HEK293 (cell line): ENCODE measurements at regions not wholly inside any gene's neighbourhood (a gene's known extent, or its start where the extent isn't known, plus 50 kb on each side); places are given as distances from the start of the nearest gene placed in this dataset.

Experiments used
- GLI2 ChIP-seq: fragments of 450-650 bp; formaldehyde crosslinking; IDR thresholded peaks from 2 replicates; pipeline ENCODE4; 2017; ENCODE audit warnings: missing biosample characterization, missing genetic modification characterization, low read depth, borderline replicate concordance
- KLF1 ChIP-seq: fragments of 450-650 bp; formaldehyde crosslinking; IDR thresholded peaks from 2 replicates; pipeline ENCODE4 v1.5.1; 2016; ENCODE audit warnings: missing biosample characterization, missing genetic modification characterization
- PRDM1 ChIP-seq: fragments of 450-650 bp; formaldehyde crosslinking; IDR thresholded peaks from 2 replicates; pipeline ENCODE4; 2016; ENCODE audit warnings: missing biosample characterization, missing genetic modification characterization
- PRDM10 ChIP-seq: fragments of 450-650 bp; formaldehyde crosslinking; IDR thresholded peaks from 2 replicates; pipeline ENCODE4 v1.5.1; 2016; ENCODE audit warnings: missing biosample characterization, missing genetic modification characterization
- SP7 ChIP-seq: fragments of 450-650 bp; formaldehyde crosslinking; IDR thresholded peaks from 2 replicates; pipeline ENCODE4 v1.5.1; 2016; ENCODE audit warnings: missing biosample characterization, missing genetic modification characterization
- ZBTB10 ChIP-seq: fragments of 450-650 bp; formaldehyde crosslinking; IDR thresholded peaks from 2 replicates; pipeline ENCODE4 v1.5.1; 2016; ENCODE audit warnings: missing biosample characterization, missing genetic modification characterization
- ZBTB26 ChIP-seq: fragments of 450-650 bp; formaldehyde crosslinking; optimal IDR thresholded peaks from 2 replicates; pipeline ENCODE3; 2016; ENCODE audit warnings: missing biosample characterization, mild to moderate bottlenecking, missing genetic modification characterization
- ZBTB48 ChIP-seq: fragments of 450-650 bp; formaldehyde crosslinking; IDR thresholded peaks from 2 replicates; pipeline ENCODE4 v1.5.1; 2016; ENCODE audit warnings: missing biosample characterization, missing genetic modification characterization
- ZBTB8A ChIP-seq: fragments of 450-650 bp; formaldehyde crosslinking; IDR thresholded peaks from 2 replicates; pipeline ENCODE4 v1.5.1; 2016; ENCODE audit warnings: missing biosample characterization, missing genetic modification characterization
- ZFP41 ChIP-seq: fragments of 450-650 bp; formaldehyde crosslinking; IDR thresholded peaks from 2 replicates; pipeline ENCODE4 v1.5.1; 2016; ENCODE audit warnings: missing biosample characterization, missing genetic modification characterization, borderline replicate concordance
- ZIC2 ChIP-seq: fragments of 450-650 bp; formaldehyde crosslinking; IDR thresholded peaks from 2 replicates; pipeline ENCODE4 v1.5.1; 2016; ENCODE audit warnings: missing biosample characterization, missing genetic modification characterization
- ZNF148 ChIP-seq: fragments of 450-650 bp; formaldehyde crosslinking; IDR thresholded peaks from 2 replicates; pipeline ENCODE4 v1.5.0; 2017; ENCODE audit warnings: missing biosample characterization, missing genetic modification characterization, borderline replicate concordance
- ZNF169 ChIP-seq: fragments of 450-650 bp; formaldehyde crosslinking; IDR thresholded peaks from 2 replicates; pipeline ENCODE4 v1.5.1; 2016; ENCODE audit warnings: missing biosample characterization, missing genetic modification characterization
- ZNF184 ChIP-seq: fragments of 450-650 bp; IDR thresholded peaks from 2 replicates; pipeline ENCODE4 v1.5.1; 2018; ENCODE audit warnings: missing biosample characterization, mild to moderate bottlenecking, missing genetic modification characterization
- ZNF266 ChIP-seq: fragments of 450-650 bp; formaldehyde crosslinking; IDR thresholded peaks from 2 replicates; pipeline ENCODE4 v1.5.1; 2016; ENCODE audit warnings: missing biosample characterization, missing genetic modification characterization, low read depth
- ZNF292 ChIP-seq: fragments of 450-650 bp; formaldehyde crosslinking; IDR thresholded peaks from 2 replicates; pipeline ENCODE4 v1.5.1; 2016; ENCODE audit warnings: low read depth, missing biosample characterization, missing genetic modification characterization, borderline replicate concordance
- ZNF311 ChIP-seq: fragments of 450-650 bp; formaldehyde crosslinking; IDR thresholded peaks from 2 replicates; pipeline ENCODE4 v1.5.1; 2017; ENCODE audit warnings: missing biosample characterization, missing genetic modification characterization, borderline replicate concordance
- ZNF391 ChIP-seq: fragments of 450-650 bp; formaldehyde crosslinking; IDR thresholded peaks from 2 replicates; pipeline ENCODE4 v1.5.1; 2016; ENCODE audit warnings: low read depth, missing biosample characterization, missing genetic modification characterization, borderline replicate concordance
- ZNF501 ChIP-seq: fragments of 450-650 bp; formaldehyde crosslinking; IDR thresholded peaks from 2 replicates; pipeline ENCODE4 v1.5.1; 2016; ENCODE audit warnings: missing biosample characterization, missing genetic modification characterization
- ZNF514 ChIP-seq: fragments of 450-650 bp; formaldehyde crosslinking; IDR thresholded peaks from 2 replicates; pipeline ENCODE4 v1.5.1; 2016; ENCODE audit warnings: missing biosample characterization, missing genetic modification characterization
- ZNF560 ChIP-seq: fragments of 450-650 bp; formaldehyde crosslinking; IDR thresholded peaks from 2 replicates; pipeline ENCODE4 v1.5.1; 2017; ENCODE audit warnings: missing biosample characterization, missing genetic modification characterization, borderline replicate concordance
- ZNF561 ChIP-seq: fragments of 450-650 bp; IDR thresholded peaks from 2 replicates; pipeline ENCODE4 v1.5.1; 2018; ENCODE audit warnings: missing biosample characterization, missing genetic modification characterization, borderline replicate concordance
- ZNF660 ChIP-seq: fragments of 450-650 bp; IDR thresholded peaks from 2 replicates; pipeline ENCODE4 v1.5.1; 2018; ENCODE audit warnings: missing biosample characterization, mild to moderate bottlenecking, missing genetic modification characterization
- ZSCAN30 ChIP-seq: fragments of 450-650 bp; IDR thresholded peaks from 2 replicates; pipeline ENCODE4 v1.5.1; 2018; ENCODE audit warnings: missing biosample characterization, mild to moderate bottlenecking, missing genetic modification characterization, moderate library complexity
- TF ChIP-seq, protein P1 (sequence below): fragments of 450-650 bp; formaldehyde crosslinking; IDR thresholded peaks from 2 replicates; pipeline ENCODE4 v1.5.1; 2016; ENCODE audit warnings: missing biosample characterization, missing genetic modification characterization, borderline replicate concordance

- TF ChIP-seq ZNF514 (tag by site-specific recombination) (no peak), ZNF169 (tag by site-specific recombination) (no peak), ZNF391 (tag by site-specific recombination) (peak; percentile 47; the same call in 1 of the 2 replicates), ZNF311 (tag by site-specific recombination) (no peak), ZBTB10 (tag by site-specific recombination) (peak; percentile 17; the same call in 1 of the 2 replicates), PRDM10 (tag by site-specific recombination) (0 out of 2 replicates have a peak, but pooled peaks have one; percentile 9), GLI2 (tag by site-specific recombination) (no peak), ZBTB26 (peak; percentile 54), ZNF660 (tag by site-specific recombination) (0 out of 2 replicates have a peak, but pooled peaks have one; percentile 41), ZFP41 (no peak), KLF1 (tag by site-specific recombination) (peak; percentile 53; the same call in 1 of the 2 replicates), ZNF266 (no peak), ZIC2 (tag by site-specific recombination) (peak; percentile 69), ZNF184 (no peak), ZBTB8A (0 out of 2 replicates have a peak, but pooled peaks have one; percentile 32), ZNF560 (tag by site-specific recombination) (no peak), ZSCAN30 (peak; percentile 65; the same call in 1 of the 2 replicates), ZNF148 (no peak), SP7 (tag by site-specific recombination) (peak; percentile 61; the same call in 1 of the 2 replicates), PRDM1 (no peak), ZNF561 (tag by site-specific recombination) (peak; percentile 59; the same call in 1 of the 2 replicates), ZBTB48 (tag by site-specific recombination) (no peak), ZNF501 (tag by site-specific recombination) (peak; percentile 70; the same call in 1 of the 2 replicates), ZNF292 (tag by site-specific recombination) (no peak)
- TF ChIP-seq, protein P1, sequence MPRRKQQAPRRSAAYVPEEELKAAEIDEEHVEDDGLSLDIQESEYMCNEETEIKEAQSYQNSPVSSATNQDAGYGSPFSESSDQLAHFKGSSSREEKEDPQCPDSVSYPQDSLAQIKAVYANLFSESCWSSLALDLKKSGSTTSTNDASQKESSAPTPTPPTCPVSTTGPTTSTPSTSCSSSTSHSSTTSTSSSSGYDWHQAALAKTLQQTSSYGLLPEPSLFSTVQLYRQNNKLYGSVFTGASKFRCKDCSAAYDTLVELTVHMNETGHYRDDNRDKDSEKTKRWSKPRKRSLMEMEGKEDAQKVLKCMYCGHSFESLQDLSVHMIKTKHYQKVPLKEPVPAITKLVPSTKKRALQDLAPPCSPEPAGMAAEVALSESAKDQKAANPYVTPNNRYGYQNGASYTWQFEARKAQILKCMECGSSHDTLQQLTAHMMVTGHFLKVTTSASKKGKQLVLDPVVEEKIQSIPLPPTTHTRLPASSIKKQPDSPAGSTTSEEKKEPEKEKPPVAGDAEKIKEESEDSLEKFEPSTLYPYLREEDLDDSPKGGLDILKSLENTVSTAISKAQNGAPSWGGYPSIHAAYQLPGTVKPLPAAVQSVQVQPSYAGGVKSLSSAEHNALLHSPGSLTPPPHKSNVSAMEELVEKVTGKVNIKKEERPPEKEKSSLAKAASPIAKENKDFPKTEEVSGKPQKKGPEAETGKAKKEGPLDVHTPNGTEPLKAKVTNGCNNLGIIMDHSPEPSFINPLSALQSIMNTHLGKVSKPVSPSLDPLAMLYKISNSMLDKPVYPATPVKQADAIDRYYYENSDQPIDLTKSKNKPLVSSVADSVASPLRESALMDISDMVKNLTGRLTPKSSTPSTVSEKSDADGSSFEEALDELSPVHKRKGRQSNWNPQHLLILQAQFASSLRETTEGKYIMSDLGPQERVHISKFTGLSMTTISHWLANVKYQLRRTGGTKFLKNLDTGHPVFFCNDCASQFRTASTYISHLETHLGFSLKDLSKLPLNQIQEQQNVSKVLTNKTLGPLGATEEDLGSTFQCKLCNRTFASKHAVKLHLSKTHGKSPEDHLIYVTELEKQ: no peak
Measured at GRCh38 chr7:131692131-131692960, 135.9 kb upstream of the PODXL start (continued).
